ENCODE measurements at regions not wholly inside any gene's neighbourhood (a gene's known extent, or its start where the extent isn't known, plus 50 kb on each side); places are given as distances from the start of the nearest gene placed in this dataset.
"Not testable (repeated sequence)": the region's sequence is repeated elsewhere in the genome, so short reads cannot be mapped to it uniquely, and the experiment has no call there.

- DNase-seq: no peak
Measured at GRCh38 chr17:20916383-20916782, 126.4 kb downstream of the USP22 start.

DNA sequence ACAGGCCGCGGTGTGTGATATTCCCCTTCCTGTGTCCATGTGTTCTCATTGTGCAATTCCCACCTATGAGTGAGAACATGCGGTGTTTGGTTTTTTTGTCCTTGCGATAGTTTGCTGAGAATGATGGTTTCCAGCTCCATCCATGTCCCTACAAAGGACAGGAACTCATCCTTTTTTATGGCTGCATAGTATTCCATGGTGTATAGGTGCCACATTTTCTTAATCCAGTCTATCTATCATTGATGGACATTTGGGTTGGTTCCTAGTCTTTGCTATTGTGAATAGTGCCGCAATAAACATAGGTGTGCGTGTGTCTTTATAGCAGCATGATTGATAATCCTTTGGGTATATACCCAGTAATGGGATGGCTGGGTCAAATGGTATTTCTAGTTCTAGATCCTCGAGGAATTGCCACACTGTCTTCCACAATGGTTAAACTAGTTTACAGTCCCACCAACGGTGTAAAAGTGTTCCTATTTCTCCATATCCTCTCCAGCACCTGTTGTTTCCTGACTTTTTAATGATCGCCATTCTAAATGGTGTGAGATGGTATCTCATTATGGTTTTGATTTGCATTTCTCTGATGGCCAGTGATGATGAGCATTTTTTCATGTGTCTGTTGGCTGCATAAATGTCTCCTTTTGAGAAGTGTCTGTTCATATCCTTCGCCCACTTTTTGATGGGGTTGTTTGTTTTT, 125.1 kb downstream of the USP22 start:
- not testable (repeated sequence) for DNase-seq

- no peak for DNase-seq
Measured at GRCh38 chr17:20920095-20920814, 122.6 kb downstream of the USP22 start.

- DNase-seq: no peak
Measured at GRCh38 chr17:20920815-20921199, 122.0 kb downstream of the USP22 start.

DNA sequence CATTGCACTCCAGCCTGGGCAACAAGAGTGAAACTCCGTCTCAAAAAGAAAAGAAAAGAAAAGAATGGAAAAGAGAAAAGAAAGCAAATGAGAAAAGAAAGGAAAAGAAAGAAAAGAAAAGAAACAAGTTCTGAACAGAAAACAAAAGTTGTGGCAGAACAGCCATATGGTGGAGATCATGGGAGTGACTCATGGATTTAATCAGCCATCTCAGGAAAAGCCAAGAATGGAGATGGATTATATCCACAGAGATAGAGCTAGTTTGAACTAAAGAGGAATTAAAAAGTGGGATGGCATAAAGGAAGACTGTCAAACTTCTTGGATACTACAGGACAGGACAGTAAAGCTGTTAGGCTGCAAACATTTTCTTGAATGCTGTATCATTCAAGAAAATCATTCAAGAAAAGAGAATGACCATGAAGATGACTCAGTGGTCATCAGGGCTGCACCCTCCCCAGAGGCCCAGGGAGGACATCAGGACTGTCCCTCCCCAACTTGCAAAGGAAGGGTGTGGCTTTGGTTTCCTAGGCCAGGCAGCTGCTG, 120.6 kb downstream of the USP22 start:
- no peak for DNase-seq

- no peak for DNase-seq
Measured at GRCh38 chr17:20924306-20924705, 118.5 kb downstream of the USP22 start.

DNA sequence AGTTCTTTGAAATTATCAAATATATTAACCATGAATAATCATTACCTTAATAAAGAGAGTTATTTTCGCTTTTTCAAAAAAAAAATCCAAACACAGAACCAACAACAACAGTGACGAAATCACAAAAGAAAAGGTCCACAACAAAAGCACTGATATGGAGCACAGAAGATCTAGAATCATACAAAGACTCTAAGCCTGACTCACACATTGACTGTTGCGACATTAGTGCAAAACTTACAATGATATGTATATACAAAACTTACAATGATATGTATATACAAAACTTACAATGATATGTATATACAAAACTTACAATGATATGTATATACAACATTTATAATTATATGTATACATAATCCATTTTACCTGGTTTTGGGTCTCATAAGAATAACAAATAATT, 117.7 kb downstream of the USP22 start:
- no peak for DNase-seq

GRCh38 chr17:20925954-20926353, 116.9 kb downstream of the USP22 start:
- DNase-seq: no peak

GRCh38 chr17:20926532-20926931, 116.3 kb downstream of the USP22 start:
- DNase-seq: no peak

- DNase-seq: no peak
Measured at GRCh38 chr17:20927308-20927977, 115.4 kb downstream of the USP22 start.

DNA sequence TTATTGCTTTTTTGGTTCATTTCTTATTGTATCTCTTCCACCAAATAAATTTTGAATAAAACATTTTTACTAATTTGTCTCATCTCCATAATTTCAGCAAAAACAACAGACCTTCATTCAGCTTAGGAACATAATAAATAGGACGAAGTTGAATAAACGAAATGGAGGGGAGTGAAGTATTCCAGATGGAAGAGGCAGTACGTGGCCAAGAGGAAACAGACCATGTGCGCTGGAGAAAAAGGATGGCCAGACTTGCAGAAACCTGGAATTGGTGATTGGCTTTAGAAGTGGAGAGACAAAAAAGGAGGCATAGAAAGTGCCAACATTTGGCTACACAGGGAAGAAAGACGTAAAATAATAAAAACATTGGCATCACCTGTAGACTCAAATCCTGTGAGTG, 113.5 kb downstream of the USP22 start:
- DNase-seq: no peak

- DNase-seq: no peak
Measured at GRCh38 chr17:20930081-20930760, 112.6 kb downstream of the USP22 start.

- not testable (repeated sequence) for DNase-seq
Measured at GRCh38 chr17:20933040-20933439, 109.8 kb downstream of the USP22 start.

- no peak for DNase-seq
Measured at GRCh38 chr17:20934288-20934687, 108.5 kb downstream of the USP22 start.

- no peak for DNase-seq
Measured at GRCh38 chr17:20935740-20936139, 107.1 kb downstream of the USP22 start.

GRCh38 chr17:20938244-20938643, 104.6 kb downstream of the USP22 start:
- DNase-seq: no peak

DNA sequence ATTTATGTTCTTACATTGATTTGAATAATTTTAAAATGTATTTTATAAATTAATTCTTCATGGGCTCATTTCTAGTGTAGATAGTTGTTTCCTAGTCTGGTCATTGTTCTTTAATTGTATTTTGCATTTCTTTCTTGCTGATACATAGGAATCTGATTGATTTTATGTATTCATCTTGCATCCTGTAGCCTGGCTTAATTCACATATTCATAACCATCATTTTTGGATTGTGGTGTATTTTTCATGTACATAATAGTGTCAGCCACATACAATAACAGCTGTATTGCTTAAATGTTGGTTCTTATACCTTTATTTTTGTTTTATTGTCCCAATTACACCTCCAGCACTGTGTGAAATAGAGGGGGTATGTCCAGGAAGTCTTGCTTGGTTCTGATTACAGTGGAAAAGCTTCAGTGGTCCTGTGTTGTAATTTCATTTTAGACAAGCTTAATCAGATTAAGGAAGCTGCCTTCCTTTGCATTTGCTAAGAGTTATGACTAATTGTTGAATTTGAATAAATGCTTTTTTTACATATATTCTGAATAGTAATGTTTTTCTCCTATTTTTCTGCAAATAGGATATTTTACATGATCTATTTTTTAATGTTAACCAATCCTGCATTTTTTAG, 103.7 kb downstream of the USP22 start:
- DNase-seq: peak in 2 of 4 experiments; percentile 23 to 28

DNA sequence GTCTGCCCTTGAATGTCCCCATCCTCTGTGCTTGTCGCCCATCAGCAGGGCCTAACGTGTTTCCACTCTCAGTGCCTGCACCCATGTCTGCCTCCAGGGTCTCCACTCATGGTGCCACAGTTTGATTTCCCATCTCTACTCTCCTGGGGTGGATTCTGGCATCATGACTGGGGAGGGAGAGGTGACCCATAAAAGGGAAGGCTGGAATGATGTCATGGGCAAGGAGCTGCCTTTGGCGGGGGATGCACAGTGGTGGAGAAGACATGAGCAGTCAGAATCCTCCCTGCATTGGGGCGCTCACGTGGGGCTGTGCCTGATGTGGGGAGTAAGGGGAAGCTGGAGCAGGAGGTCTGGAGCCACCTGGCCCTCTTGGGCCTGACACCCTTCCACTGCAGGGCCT, 100.9 kb downstream of the USP22 start:
- DNase-seq: no peak

- DNase-seq: peak in 2 of 4 experiments; percentile 17 to 29
Measured at GRCh38 chr17:20944014-20944865, 98.6 kb downstream of the USP22 start.

- not testable (repeated sequence) for DNase-seq
Measured at GRCh38 chr17:20947708-20948107, 95.1 kb downstream of the USP22 start.

Measured in suppressor macrophage (primary cell).